ENCODE measurements at regions not wholly inside any gene's neighbourhood (a gene's known extent, or its start where the extent isn't known, plus 50 kb on each side); places are given as distances from the start of the nearest gene placed in this dataset.

DNA sequence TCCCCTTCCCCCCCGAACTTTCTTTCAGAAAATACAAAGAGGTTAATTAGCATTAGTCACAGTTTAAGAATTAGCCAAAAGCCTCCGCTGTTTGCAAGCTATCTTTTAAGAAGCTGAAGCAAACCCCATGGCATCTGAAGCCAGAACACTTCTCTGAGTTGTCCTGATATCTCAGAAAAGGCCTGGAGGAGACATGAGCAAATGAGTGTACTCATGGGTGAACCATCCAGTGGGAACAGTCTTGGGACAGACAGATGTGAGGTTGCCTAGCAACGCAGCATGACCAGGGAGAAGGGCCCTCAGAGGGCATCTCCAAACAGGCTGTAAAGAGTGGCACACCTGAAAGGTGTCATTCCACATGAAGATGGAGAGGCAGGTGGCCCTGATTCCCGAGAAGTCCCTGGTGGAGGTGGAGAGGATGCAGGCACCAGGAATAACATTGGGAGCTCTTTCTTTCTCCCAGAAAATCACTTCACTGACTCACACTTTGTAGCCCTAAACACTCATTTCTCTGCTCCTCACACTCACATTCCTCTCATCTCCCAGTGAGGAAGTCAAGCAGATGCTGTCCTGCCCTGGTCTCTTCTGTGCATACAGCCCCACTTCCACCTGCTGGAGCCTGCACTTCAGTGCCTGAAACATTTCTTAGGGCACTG lies 87.0 kb upstream of the TSHZ3 start:
- Histone ChIP-seq H3K79me2 (no peaks in the 10 kb centered on the region), H3K36me3 (replicated peaks; ENCODE audit: insufficient read depth, low read depth) (no peaks in the 10 kb centered on the region), H3K9me3 (ENCODE audit: low read depth) (no peaks in the 10 kb centered on the region), H3K4me1 (ENCODE audit: insufficient read depth) (no peaks in the 10 kb centered on the region), H3K27ac (no peak overlapping the region), H3K9me2 (replicated peaks; ENCODE audit: insufficient read depth) (no peaks in the 10 kb centered on the region), H3K27me3 (no peaks in the 10 kb centered on the region), H4K20me1 (ENCODE audit: insufficient read depth, poor library complexity, severe bottlenecking) (no peaks in the 10 kb centered on the region), H3K4me3 (no peak overlapping the region), H2AFZ (no peak overlapping the region), H3K4me2 (no peak overlapping the region)
- TF ChIP-seq, protein P1, sequence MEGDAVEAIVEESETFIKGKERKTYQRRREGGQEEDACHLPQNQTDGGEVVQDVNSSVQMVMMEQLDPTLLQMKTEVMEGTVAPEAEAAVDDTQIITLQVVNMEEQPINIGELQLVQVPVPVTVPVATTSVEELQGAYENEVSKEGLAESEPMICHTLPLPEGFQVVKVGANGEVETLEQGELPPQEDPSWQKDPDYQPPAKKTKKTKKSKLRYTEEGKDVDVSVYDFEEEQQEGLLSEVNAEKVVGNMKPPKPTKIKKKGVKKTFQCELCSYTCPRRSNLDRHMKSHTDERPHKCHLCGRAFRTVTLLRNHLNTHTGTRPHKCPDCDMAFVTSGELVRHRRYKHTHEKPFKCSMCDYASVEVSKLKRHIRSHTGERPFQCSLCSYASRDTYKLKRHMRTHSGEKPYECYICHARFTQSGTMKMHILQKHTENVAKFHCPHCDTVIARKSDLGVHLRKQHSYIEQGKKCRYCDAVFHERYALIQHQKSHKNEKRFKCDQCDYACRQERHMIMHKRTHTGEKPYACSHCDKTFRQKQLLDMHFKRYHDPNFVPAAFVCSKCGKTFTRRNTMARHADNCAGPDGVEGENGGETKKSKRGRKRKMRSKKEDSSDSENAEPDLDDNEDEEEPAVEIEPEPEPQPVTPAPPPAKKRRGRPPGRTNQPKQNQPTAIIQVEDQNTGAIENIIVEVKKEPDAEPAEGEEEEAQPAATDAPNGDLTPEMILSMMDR (IDR thresholded peaks at IDR 0.05; ENCODE audit: poor library complexity), result no peak
- TF ChIP-seq EZH2phosphoT487 (IDR thresholded peaks at IDR 0.05; ENCODE audit: low read depth, severe bottlenecking, unreplicated experiment) (no peak), EZH2 (IDR thresholded peaks at IDR 0.05; ENCODE audit: borderline replicate concordance) (no peak)
- DNase-seq (ENCODE audit: low spot score), result no peak
- WGBS (ENCODE audit: low lambda C conversion rate, missing lambda C conversion rate), result 79% methylated on average over 4 of the region's 4 CpGs

DNA sequence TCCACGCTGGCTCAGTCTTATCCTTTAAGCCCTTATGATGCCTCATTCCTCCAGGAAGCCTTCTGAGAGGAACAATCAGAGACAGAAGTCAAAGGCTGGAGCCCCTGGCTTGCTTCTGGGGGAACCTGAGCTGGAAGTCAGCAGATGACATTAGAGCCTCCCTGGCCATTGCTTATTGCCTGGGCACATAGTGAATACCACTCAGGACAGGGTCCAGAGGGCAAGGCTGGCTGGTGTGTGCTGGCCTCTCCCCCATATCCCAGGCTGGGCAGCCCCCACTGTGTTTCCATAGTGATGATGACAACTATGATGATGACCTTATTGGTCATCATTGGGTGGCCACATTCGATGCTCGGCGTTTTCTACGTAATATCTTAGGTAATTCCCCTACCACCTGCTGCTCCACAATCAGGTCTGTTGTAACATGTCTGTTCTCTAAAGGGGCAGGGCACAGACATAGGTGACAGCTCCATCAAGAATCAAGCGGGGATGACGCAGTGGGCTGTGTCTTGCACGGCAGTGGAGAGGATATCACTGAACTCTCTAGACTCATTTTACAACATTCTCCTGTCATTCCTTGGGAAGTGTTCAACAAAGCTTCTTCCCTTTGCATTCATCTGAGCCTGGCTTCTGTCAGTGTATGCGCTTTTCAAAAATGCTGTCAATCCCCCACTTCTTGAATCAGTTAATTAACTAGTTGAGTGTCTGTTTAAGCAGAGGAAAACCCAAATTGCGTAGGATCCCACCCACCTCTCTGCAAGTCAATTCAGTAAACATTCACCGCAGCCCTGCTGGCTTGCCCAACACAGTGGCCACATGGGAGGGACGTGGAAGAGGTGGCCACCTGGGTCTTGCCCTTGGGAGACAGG lies 89.4 kb upstream of the TSHZ3 start:
- Histone ChIP-seq H2AFZ (no peak overlapping the region), H3K27me3 (no peaks in the 10 kb centered on the region), H3K4me2 (no peak overlapping the region), H3K27ac (no peak overlapping the region), H4K20me1 (ENCODE audit: insufficient read depth, poor library complexity, severe bottlenecking) (no peaks in the 10 kb centered on the region), H3K9me2 (replicated peaks; ENCODE audit: insufficient read depth) (no peaks in the 10 kb centered on the region), H3K79me2 (no peaks in the 10 kb centered on the region), H3K9me3 (ENCODE audit: low read depth) (no peaks in the 10 kb centered on the region), H3K36me3 (replicated peaks; ENCODE audit: insufficient read depth, low read depth) (no peaks in the 10 kb centered on the region), H3K4me3 (no peak overlapping the region), H3K4me1 (ENCODE audit: insufficient read depth) (no peaks in the 10 kb centered on the region)
- no peak for DNase-seq (ENCODE audit: low spot score)
- TF ChIP-seq, protein P1 (IDR thresholded peaks at IDR 0.05; ENCODE audit: poor library complexity), result no peak
- no peak for TF ChIP-seq EZH2 (IDR thresholded peaks at IDR 0.05; ENCODE audit: borderline replicate concordance)
- no peak for TF ChIP-seq EZH2phosphoT487 (IDR thresholded peaks at IDR 0.05; ENCODE audit: low read depth, severe bottlenecking, unreplicated experiment)
- 75% methylated on average over 12 of the region's 12 CpGs for WGBS (ENCODE audit: low lambda C conversion rate, missing lambda C conversion rate)

DNA sequence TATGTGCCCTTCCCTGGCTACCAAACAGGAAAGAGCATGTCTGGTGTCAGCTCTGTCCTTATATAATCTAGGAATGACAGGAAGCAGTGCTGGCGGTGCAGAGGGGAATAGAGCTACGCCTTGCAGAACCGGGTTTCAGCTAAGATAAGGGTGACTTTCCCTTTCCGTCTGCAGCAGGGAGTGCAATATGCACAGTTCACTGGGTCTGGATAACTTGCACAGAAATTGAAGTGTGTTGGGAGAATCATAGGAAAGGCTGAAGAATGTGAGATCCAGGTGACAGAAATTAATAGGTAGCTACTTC lies 90.0 kb upstream of the TSHZ3 start:
- Histone ChIP-seq H3K36me3 (replicated peaks; ENCODE audit: insufficient read depth, low read depth) (no peaks in the 10 kb centered on the region), H3K4me3 (no peak overlapping the region), H3K4me1 (ENCODE audit: insufficient read depth) (no peaks in the 10 kb centered on the region), H3K9me3 (ENCODE audit: low read depth) (no peaks in the 10 kb centered on the region), H3K4me2 (no peak overlapping the region), H2AFZ (no peak overlapping the region), H3K27ac (no peak overlapping the region), H3K27me3 (no peaks in the 10 kb centered on the region), H3K9me2 (replicated peaks; ENCODE audit: insufficient read depth) (no peaks in the 10 kb centered on the region), H3K79me2 (no peaks in the 10 kb centered on the region), H4K20me1 (ENCODE audit: insufficient read depth, poor library complexity, severe bottlenecking) (no peaks in the 10 kb centered on the region)
- no peak for DNase-seq (ENCODE audit: low spot score)
- 38% methylated on average over 4 of the region's 4 CpGs for WGBS (ENCODE audit: low lambda C conversion rate, missing lambda C conversion rate)
- TF ChIP-seq, protein P1 (IDR thresholded peaks at IDR 0.05; ENCODE audit: poor library complexity), result no peak
- TF ChIP-seq EZH2phosphoT487 (IDR thresholded peaks at IDR 0.05; ENCODE audit: low read depth, severe bottlenecking, unreplicated experiment) (no peak), EZH2 (IDR thresholded peaks at IDR 0.05; ENCODE audit: borderline replicate concordance) (no peak)
